ENCODE measurements at regions not wholly inside any gene's neighbourhood (a gene's known extent, or its start where the extent isn't known, plus 50 kb on each side); places are given as distances from the start of the nearest gene placed in this dataset.
"Not testable (repeated sequence)": the region's sequence is repeated elsewhere in the genome, so short reads cannot be mapped to it uniquely, and the experiment has no call there.

- no peak for DNase-seq
Observed at GRCh38 chr1:47638713-47639112, 200.9 kb downstream of the FOXD2 start.

DNA sequence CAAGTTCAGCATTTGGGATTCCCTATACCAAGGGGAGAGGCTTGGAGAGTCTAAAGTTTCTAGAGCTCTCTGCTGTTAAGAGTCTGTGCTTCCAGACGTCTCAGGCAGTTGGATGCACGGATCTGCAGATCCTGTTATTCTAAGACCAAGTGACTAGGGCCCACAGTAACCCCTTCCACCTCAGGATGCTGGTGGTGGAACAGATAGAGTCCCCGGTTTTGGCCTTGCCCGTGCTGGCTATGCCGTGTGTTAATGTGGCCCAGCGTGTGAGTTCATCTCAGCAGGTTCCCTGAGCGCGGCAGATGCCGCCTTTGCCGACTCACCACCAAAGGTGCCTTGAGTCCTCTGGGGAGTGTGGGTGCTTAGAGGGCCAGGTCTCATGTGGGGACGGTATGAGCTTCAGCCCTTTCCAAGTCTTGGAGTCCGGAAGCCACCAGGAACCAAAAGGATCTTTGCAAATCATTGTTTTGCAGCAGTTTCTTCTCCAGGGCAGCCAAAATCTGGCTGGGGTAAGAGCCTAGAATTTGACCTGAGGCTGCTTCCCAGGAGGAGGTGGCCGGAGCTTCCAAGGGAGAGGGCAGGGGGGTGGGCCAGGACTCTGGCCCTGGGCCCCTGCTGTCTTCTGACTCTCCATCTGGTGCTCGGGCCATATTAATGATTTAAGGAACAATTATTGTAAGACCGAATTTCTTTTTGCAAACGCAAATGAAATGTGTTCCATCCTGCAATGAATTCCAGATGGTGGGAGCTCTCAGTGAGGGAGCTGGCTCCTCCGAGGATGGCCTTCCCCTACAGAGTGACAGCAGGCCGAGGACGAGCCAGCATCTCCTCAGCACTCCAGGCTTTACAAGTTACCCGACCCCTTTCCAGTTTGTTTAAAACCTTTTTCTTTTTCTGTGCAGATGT, 205.7 kb downstream of the FOXD2 start:
- no peak for DNase-seq

DNA sequence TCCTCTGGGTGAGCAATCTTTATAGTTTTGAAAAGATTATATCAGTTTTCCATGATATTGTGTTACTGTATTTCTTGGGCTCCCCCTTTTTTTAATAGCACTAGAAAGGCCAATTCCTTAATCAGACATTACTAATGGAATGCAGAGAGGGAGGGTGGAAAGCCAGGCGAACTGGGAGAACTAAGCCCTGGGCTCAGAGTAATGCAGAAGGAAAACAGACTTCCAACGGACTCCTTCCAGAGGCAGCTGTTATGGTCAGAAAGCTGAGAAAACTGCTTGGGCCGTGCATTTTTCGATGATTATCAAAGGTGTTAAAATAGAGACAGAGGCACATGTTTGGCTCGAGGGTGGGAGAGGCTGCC, 206.3 kb downstream of the FOXD2 start:
- DNase-seq: no peak

- no peak for DNase-seq
Observed at GRCh38 chr1:47645151-47645550, 207.3 kb downstream of the FOXD2 start.

- no peak for DNase-seq
Observed at GRCh38 chr1:47646676-47647075, 208.8 kb downstream of the FOXD2 start.

GRCh38 chr1:47647327-47647845, 209.5 kb downstream of the FOXD2 start:
- no peak for DNase-seq

DNA sequence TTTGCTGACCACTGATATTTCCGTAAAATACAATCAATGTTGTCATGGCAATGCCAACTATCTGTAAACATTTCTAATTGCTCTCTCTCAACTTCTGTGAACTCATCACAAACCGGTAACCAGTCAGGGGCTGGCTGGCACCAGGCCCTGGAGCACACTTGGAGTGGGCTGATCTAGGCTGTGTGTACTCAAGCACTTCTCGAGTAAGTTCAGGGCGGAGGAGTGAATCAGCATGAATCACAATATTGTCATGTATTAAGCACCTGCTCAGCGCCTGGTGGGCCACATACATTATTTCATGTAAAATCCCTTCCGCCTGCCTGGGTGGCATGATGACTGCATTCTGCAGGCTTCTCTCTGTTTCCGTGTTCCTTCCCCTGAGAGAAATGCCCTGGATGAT, 212.4 kb downstream of the FOXD2 start:
- no peak for DNase-seq

GRCh38 chr1:47650611-47651010, 212.8 kb downstream of the FOXD2 start:
- no peak for DNase-seq

GRCh38 chr1:47651311-47652089, 213.7 kb downstream of the FOXD2 start:
- DNase-seq: no peak

- no peak for DNase-seq
Observed at GRCh38 chr1:47655521-47656300, 217.9 kb downstream of the FOXD2 start.

- no peak for DNase-seq
Observed at GRCh38 chr1:47656719-47657685, 219.2 kb downstream of the FOXD2 start.

- no peak for DNase-seq
Observed at GRCh38 chr1:47658161-47658920, 220.5 kb downstream of the FOXD2 start.

DNA sequence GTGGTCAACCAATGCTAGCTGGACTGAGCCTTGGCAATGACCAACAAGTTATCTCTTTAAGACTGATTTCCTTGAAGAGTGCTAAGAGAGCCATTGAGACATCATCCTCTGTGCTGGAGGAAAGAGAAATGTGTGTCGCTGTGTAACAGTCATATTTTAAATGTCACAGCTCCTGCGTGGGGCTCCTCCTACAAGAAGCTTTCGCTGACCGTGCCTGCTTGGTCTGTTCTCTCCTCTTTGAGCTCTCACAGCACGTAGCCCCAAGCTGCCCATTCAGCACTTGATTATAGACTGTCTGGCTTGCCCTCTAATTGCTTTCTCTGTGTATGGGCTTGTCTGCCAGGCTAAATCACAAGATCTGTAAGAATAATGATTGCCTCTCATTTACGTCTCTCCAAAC, 221.3 kb downstream of the FOXD2 start:
- no peak for DNase-seq

DNA sequence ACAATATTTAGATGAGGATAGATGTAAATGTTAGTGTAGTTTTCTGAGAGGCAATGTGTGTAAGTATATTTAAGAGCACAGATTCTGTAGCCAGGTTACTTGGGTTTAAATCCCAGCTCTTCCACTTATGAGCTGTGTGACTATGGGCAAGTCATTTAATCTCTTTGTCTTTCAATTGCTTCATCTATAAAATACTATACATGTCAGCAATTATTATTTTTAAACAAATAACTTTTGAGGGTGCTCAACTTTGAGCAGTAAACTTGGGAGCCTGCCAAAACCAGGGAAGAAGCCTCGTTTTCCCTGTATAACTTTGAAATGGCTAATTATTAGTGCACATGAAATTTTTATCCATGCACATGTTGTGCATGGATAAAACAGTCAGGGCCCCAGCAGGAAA, 222.8 kb downstream of the FOXD2 start:
- no peak for DNase-seq

GRCh38 chr1:47661040-47661439, 223.2 kb downstream of the FOXD2 start:
- no peak for DNase-seq

- DNase-seq: no peak
Observed at GRCh38 chr1:47662068-47662467, 224.2 kb downstream of the FOXD2 start.

GRCh38 chr1:47663286-47663685, 225.4 kb downstream of the FOXD2 start:
- no peak for DNase-seq

DNA sequence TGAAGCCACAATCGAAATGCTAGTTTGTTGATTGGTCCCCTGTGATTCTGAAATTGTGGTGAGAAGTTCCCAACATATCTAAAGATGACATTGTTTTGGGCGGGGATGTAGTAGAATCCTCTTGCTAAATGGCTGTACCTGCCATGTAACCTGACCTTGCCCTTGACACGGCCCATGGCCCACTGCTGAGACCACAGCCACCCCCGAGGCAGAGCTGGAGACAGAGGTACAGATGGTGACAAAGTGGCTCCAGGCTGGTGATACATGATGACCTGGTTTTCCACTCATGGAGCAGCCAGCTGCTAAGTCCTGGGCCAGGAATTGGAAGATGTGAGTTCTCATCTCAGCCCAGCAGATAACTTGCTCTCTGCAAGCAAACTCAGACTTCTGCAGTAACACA, 226.5 kb downstream of the FOXD2 start:
- no peak for DNase-seq

GRCh38 chr1:47664896-47665295, 227.1 kb downstream of the FOXD2 start:
- not testable (repeated sequence) for DNase-seq

DNA sequence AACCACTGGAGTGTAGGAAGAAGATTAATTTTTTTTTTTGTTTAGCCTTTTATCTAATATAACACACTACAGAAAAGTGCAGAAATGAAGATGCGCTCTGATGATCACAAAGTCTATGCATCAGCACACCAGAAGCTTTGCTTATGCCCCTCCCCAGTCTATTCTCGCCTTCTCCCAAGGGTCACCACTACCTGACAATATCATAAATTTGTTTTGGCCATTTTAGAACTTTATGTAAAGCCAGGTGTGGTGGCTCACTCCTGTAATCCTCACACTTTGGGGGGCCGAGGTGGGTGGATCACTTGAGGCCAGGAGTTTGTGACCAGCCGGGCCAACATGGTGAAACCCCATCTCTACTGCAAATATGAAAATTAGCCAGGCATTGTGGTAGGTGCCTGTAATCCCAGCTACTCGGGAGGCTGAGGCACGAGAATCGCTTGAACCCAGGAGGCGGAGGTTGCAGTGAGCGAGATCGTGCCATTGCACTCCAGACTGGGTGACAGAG, 231.3 kb downstream of the FOXD2 start:
- DNase-seq: no peak

GRCh38 chr1:47672622-47673021, 234.8 kb downstream of the FOXD2 start:
- DNase-seq: no peak
